Pulmonary artery endothelial cell (primary cell): ENCODE measurements at regions not wholly inside any gene's neighbourhood (a gene's known extent, or its start where the extent isn't known, plus 50 kb on each side); places are given as distances from the start of the nearest gene placed in this dataset.

Experiments
- DNase-seq: peaks from one replicate; pipeline ENCODE4 v3.0.0-alpha.2; 2011; ENCODE audit warnings: low read depth, low spot score

DNA sequence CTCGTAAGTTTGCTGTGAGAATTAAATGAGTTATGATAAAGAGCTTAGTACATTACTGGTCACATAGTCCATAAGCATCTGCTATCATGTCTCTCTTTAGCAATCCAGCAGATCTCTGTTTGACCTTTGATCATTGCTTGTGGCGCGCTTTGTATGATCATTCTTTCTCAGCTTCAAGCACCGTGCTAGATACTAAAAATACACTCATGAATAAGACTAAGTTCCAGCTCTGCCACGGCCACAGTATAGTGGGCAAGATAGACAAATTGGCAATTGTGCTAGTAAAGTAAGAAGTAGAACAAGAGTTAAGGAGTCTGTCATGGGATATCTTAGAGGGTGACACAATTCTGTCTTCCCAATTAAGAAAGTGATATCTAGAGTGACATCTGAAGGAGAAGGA is 75.2 kb upstream of the ADGRF1 start:
- no peak for DNase-seq

DNA sequence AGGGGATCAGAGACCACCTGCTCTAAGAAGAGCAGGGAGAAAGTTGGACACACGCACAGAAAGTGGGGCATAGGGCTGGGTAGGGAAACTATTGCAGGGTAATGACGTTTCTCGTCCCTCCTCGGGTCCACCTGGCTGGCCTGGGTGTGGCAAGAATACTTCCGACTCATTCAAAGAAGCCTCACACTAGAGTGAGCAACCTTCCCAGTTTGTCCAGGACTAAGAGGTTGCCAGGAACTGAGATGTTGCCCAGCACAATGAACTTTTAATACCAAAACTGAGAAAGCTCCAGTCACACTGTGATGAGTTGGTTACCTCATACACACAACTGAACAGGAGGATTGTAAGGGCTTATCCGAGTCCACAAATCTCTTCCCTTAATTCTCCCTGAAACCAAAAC is 74.5 kb upstream of the ADGRF1 start:
- DNase-seq = no peak

DNA sequence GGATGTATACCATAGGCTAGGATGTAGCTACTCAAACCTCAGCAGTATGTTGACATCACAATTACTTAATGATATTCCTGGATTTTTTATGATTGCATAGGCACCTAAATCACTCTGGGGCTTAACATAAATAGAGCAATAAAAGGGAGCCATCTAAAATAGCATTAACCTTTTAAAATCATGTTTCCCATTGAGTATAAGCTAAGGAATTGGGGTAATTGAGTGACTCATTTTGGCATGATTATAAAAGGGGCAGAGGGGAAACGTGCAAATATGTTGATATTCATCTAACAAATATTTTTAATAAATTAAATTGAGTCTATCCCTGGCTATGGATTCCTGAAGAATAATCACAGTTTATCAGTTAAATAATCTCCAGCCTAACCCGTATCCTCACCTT is 74.0 kb upstream of the ADGRF1 start:
- DNase-seq = no peak

DNA sequence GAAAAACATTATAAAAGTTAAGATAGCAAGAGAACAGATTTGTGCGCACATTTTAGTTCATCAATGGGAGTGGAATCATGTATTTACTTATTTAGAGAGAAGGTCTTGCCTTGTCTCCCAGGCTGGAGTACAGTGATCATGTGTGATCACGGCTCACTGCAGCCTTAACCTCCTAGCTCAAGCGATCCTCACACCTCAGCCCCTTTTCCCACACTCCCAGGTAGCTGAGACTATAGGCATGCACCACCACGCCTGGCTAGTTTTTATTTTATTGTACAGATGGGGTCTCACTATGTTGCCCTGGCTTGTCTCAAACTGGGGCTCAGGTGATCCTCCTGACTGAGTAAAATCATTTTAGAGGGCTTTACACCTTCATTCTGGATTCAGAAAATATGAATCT is 72.3 kb upstream of the ADGRF1 start:
- DNase-seq = no peak

DNA sequence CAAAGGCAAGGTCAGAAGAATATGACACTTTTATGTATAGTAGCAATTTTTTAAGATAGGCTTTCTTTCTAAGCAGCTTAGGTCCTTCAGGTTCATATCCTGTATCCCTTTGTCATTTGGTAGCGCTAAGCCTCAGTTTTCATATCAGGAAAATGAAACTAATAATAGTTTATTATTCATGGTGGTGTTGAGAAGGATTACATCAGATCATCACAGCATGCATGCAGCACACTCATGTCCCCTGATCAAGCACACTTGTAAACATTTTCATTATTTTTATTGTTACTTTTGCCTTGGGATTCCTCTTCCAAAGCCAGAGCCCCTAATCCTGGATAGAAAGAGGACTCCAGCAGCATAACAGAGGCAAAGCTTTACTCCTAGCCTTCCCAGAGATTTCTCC is 70.2 kb upstream of the ADGRF1 start:
- no peak for DNase-seq

DNA sequence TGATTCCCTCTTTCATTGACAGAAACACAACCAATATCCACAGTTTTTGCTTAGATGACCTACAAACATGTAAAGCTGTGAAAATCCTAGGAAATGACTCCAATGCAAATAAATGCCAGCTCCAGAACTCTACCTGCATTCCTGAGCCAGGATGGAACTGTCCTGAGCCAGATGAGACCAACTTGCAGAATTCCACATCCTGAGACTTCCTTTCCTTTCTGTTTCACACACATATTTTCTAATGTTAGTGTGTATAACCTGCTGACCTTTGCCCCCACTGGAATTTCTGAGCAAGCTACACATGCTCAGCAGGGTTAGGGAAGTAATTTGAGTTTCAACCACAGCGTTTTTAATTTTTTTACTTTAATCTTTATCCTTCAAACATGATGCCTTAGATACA is 69.6 kb upstream of the ADGRF1 start:
- DNase-seq = no peak

DNA sequence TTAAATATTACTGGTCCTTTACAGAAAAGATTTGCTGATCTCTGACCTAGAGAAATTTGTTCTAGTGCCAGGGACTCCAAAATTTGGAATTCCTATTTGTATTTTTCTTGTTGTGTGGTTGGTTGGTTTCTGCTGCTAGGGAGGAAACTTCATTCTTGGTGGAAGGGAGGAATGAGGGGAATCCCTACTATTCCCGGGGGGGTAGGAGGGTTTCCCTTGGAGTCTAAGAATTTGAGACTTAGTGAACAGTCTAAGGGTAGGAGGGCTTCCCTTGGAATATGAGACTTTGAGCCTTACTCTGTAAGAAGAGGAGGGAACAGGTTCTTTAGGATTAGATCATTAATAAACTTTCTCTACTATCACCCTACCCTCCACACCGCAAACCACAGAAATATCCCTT is 67.1 kb upstream of the ADGRF1 start:
- no peak for DNase-seq

DNA sequence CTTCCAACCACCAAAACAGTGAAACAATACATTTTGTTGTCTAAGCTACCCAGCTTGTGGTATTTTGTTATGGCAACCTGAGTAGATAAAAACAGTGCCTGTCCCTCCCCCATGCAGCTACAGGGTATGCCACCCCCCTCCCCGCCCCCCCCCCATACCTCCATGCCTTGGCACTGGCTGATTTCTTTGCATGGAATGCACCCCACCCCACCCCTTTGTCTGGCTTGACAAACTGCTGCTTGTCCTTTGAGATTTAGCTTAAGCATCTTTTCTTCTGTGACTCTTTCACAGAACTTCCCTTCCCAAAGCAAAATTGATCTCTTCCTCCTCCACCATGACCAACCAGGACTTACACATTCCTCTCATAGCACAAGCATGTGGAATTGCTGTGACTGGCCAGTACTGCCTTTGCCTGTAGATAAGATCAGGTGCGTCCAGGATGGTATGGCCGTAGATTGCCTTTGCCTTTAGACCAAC is 64.6 kb upstream of the ADGRF1 start:
- DNase-seq = no peak

DNA sequence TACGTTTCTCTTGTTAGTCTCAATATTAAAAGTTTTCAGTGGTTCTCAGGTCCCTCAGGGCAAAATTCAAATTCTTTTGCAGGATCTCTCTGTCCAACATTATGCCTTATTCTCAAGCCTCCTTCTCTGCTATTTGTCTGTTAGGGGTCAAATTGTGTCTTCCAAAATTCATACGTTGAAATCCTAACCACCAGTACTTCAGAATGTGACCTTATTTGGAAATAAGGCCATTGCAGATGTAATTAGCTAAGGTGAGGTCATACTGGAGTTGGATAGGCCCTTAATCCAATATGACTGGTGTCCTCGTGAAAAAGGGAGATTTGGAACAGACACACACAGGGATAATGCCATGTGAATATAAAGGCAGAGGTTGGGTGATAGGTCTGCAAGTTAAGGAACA is 64.1 kb upstream of the ADGRF1 start:
- DNase-seq = no peak

DNA sequence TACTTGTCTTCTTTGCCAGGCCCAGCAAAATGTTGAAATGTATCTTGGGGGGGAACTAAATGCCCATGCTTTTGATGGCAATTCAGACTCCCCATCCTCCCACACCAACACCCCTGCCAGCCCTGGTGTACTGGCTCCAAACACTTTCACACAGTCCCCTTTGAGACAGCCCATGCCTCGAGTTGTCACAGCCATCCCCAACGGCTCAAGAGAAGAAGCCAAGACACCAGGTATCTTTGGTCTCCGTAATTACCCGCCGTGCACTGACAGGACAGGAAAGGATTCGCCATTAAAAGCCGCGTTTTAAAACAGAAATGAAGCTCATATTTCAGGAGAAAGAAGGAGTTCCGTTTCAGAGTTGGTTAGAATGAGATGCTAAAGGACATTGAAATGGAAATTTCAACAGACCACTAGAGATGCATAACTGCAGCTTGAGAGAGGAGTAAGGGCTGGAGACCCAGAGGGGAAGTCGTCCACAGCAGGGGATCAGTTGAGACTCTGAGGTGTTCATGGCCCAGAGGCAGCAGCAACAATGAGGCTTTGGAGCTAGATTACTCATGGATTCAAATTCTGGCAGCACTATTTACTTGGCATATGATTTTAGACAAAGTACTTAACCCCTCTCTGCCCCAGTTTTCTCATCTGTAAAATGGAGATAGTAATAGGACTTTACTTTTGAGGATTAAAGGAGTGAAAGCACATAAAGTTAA is 63.5 kb upstream of the ADGRF1 start:
- DNase-seq = no peak

DNA sequence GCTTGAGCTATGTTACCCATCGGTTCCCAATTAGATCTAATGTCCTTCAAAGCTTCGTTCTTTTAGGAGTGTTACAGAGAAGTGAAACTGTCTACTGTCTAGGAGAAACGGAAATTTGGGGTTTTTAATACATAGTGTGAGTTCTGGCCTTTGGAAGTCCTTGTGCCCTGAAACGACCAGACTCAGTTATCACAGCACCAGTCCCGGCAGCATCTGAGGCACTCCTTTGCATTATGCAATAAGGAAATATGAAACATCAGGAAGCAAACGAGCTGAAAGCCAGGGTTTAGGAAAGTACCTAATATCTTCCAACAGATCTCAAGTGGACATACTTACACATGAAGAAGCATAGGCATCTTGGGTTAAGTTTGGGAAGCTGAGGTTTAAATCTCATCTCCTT is 61.8 kb upstream of the ADGRF1 start:
- DNase-seq = no peak

DNA sequence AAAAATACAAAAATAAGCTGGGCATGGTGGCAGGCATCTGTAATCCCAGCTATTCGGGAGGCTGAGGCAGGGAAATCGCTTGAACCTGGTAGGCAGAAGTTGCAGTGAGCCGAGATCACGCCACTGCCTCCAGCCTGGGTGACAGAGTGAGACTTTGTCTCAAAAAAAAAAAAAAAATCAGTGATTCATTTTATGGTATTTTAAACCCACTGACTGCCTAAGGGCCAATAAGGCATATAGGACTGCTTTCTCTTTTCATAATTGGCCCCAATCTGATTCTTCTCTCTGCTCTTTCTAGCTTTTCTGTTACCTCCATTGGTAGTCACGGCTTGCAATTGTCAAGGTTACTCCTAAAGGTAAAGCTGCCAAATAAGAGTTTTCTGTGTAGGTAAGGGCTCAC is 60.2 kb upstream of the ADGRF1 start:
- no peak for DNase-seq

DNA sequence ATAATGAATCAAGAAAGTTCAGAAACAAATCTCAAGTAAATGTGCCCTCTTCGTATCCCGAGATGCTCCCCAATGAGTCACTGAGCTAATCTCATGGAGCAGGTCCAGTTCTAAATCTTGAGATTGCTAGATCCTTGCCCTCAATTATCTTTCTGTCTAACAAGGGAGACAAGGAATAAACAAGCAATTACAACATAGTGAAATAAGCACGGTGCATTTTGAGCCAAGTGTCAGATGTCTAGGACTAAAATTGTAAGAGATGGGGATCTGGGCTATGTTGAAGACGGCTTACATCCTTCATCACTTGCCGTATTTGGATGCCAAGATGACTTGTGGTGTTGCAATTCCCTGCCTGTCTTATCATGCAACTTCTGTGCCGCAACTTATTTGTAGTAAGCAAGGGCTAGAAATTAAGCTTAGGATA is 56.5 kb upstream of the ADGRF1 start:
- DNase-seq = no peak

DNA sequence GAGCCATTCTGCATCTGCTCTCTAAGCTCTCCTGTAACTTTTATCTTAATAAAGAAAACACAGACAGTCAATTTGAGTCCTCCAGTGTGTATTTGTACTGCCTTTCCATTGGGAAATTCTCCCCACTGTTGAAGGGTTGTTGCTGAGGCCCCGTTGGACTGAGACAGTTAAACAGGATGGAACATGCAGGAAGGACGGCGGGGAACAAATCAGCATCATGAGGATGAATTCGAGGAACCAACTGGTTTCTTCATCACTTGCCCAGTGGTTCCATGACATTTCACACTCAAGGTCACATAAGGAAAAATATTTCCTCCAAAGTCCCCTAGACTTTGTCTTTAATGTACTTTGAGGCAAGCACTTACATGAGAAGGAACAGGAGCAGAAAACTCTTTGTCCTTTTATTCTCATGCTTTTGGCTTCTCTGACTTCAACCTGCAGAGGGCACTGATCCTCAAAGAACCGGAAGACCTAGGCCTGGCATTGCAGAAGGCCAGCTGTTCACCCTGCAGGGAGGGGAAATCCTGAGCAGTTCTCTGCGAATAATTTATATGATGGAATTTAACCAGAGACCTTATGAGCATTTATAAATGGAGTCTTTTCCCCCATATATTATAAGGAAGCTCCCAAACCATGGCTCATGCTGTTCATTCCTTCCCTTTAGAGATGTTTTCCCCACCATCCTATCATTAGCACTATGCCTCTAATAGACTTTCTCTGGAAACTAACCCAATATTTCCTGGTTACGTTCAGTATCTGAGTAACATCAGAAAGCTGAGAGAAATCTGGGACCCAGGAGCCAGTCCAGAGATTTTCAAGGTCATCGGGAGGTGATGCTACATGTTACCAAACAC is 55.2 kb upstream of the ADGRF1 start:
- peak; percentile 15 for DNase-seq

DNA sequence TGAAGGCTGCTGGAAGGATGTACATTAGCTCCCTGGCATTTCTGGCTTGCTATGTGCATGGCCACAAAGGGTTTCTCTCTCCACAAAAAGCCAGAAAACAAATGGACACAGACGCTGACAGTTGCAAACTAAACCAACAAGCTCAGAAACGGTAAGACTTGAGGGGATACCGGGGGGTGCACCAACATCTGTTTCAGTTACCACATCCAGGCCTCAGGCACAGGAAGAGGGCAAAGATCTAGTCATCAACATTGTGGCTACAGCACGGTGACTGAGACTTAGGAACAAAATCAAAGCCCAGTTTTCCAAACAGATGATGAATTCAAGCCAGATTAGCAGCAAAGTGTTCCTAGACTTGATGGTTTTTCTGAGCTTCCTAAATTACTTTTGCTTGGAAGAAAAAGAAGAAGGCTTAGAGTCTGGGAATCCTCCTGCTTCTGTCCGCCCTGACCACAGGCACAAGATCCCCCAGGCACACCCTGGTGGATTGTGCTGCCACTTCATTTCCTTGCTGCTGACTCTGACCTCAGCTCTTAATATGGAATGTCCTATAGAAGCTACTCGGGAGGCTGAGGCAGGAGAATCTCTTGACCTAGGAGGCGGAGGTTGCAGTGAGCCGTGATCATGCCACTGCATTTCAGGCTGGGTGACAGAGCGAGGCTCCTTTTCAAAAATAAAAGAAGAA is 54.2 kb upstream of the ADGRF1 start:
- no peak for DNase-seq

DNA sequence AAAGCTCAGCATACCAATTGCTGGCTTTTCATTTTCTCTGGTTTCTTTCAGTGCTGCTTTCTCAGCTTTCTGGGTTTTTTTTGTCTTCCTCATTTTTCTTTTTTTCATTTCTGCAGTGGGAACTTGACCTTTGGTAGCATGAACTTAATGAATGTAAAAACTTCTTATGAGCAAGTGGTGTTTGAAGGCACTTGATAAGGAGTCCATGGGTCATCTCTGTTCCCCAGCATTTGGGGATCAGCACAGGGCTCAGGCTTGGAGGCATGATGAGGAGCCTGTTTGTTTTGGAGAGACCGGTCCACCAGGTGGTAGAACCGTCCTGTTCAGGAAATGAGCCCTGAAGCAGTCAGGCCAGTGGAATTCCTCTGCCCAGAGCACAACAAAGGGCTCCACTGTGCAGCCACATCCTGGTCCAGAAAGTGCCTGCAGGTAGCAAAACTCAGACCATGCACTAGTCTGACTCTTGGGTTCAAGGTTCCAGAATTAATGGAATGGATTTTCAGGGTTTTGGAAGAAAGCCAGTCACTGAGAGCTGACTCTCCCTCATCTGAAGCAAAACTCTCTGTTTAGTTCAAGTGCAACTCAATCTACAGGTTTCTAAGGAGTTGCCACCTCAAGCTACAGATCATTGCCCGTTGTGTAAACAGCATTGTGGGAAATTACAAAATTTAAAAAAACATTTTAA is 52.3 kb upstream of the ADGRF1 start:
- DNase-seq = peak; percentile 11

DNA sequence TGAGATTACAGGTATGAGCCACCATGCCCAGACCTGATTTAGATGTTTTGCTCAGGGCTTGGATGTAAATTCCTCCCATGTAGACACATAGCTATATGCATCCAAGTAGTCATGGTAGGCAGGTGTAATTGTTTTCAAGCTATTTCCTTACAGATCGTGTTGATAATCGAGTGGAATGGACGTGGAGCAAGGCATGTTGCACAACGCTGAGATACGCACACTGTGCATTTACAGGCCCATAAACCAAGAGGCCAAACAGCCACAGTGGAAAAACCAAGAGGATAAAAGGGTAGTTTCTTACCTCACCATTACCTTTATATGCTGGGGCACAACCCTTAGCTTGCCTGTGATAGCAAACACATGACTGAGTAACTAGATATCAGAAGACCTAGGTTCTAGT is 51.0 kb upstream of the ADGRF1 start:
- no peak for DNase-seq

DNA sequence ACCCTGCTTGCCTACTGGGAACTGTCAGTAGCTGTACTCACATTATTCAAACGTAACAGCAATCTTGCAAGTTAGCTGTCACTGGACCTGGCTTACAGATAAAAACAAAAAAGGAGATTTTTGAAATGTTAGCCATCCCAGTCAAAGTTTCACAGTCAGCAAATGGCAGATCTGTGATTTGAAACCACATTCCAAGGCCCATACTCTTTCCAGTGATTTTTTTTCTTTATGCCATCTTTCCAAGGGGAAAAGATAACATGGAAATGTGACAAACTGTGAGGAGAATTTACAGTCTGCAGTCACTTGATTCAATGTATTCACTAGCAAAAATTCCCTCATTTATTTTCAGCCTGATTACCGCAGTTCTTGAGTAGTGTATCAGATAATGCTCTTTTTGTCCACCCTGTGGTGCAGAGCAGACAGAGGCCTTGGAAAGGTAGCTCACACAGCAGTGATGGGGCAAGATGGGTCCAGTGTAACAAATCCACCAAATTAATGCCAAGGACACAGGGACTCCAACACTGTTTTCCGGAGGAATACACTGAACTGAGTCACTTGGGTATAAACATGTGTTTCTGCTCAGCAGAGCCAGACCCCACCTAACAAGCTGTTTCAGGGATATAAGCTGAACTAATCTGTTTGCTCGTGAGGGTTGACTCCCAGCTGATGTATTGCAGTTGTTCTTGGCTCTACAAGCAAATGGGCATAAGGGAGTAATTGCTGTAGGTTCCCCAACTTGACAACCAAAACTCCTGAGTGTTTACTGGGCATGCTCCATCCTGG is 49.9 kb upstream of the ADGRF1 start:
- DNase-seq = no peak
